Midbrain (tissue), 1 donor: ENCODE measurements at regions not wholly inside any gene's neighbourhood (a gene's known extent, or its start where the extent isn't known, plus 50 kb on each side); places are given as distances from the start of the nearest gene placed in this dataset.
"Not testable (repeated sequence)": the region's sequence is repeated elsewhere in the genome, so short reads cannot be mapped to it uniquely, and the experiment has no call there.

Experiments
- DNase-seq: peaks from one replicate; lab custom pipeline; 2025; lab: John Stamatoyannopoulos, UW

GRCh38 chr4:116321471-116321870 lies 763.9 kb downstream of the TRAM1L1 start:
- DNase-seq, result no peak

GRCh38 chr4:116320859-116321258 lies 764.5 kb downstream of the TRAM1L1 start:
- no peak for DNase-seq

GRCh38 chr4:116303736-116304188 lies 781.6 kb downstream of the TRAM1L1 start:
- DNase-seq, result no peak

GRCh38 chr4:116302990-116303735 lies 782.2 kb downstream of the TRAM1L1 start:
- no peak for DNase-seq

- DNase-seq, result no peak
These were observed 810.4 kb downstream of the TRAM1L1 start for GRCh38 chr4:116275006-116275405.

- DNase-seq, result no peak
These were observed 813.0 kb downstream of the TRAM1L1 start for GRCh38 chr4:116272336-116272735.

GRCh38 chr4:116260931-116261330 lies 824.4 kb downstream of the TRAM1L1 start:
- DNase-seq, result not testable (repeated sequence)

GRCh38 chr4:116244771-116245170 lies 840.6 kb downstream of the TRAM1L1 start:
- DNase-seq, result no peak

- no peak for DNase-seq
These were observed 841.9 kb downstream of the TRAM1L1 start for GRCh38 chr4:116243431-116243830.

- DNase-seq, result no peak
These were observed 851.4 kb downstream of the TRAM1L1 start for GRCh38 chr4:116233971-116234370.

- DNase-seq, result not testable (repeated sequence)
These were observed 853.4 kb downstream of the TRAM1L1 start for GRCh38 chr4:116231999-116232398.

- no peak for DNase-seq
These were observed 856.0 kb downstream of the TRAM1L1 start for GRCh38 chr4:116229420-116229819.

- DNase-seq, result no peak
These were observed 862.2 kb downstream of the TRAM1L1 start for GRCh38 chr4:116223040-116223732.

GRCh38 chr4:116217781-116218180 lies 867.6 kb downstream of the TRAM1L1 start:
- no peak for DNase-seq

GRCh38 chr4:116215622-116216021 lies 869.8 kb downstream of the TRAM1L1 start:
- DNase-seq, result no peak

- DNase-seq, result no peak
These were observed 882.9 kb downstream of the TRAM1L1 start for GRCh38 chr4:116202524-116202923.

GRCh38 chr4:116197317-116197809 lies 888.0 kb downstream of the TRAM1L1 start:
- no peak for DNase-seq

GRCh38 chr4:116183241-116183640 lies 902.1 kb downstream of the TRAM1L1 start:
- DNase-seq, result no peak

GRCh38 chr4:116180157-116180601 lies 905.2 kb downstream of the TRAM1L1 start:
- DNase-seq, result peak; percentile 35

GRCh38 chr4:116151371-116151770 lies 934.0 kb downstream of the TRAM1L1 start:
- not testable (repeated sequence) for DNase-seq

- no peak for DNase-seq
These were observed 935.2 kb downstream of the TRAM1L1 start for GRCh38 chr4:116150152-116150551.

- DNase-seq, result no peak
These were observed 942.2 kb downstream of the TRAM1L1 start for GRCh38 chr4:116143198-116143597.

- no peak for DNase-seq
These were observed 952.4 kb downstream of the TRAM1L1 start for GRCh38 chr4:116132946-116133345.
